ENCODE measurements at regions not wholly inside any gene's neighbourhood (a gene's known extent, or its start where the extent isn't known, plus 50 kb on each side); places are given as distances from the start of the nearest gene placed in this dataset.

DNA sequence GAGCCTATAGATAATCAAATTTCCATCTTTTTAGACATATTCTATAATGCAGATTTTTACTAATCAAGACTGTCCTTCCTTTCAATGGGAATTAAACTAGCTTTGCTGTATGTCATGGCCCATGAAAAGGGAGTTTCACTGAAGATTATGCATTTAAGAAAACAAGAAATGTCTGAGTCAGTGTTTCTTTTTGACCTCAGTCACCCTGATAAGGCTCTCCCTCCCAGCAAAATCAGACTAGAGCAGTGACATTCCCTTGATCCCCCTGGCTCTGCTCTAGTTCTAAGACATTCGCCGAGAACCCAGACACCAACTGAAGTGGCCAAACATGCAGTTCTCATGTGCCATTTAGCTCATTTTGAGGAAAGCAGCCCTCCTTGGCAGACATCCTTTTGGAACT, 442.0 kb downstream of the ACTL7B start:
- Histone ChIP-seq H3K4me2 (ENCODE audit: low read length) (no peak overlapping the region), H2AFZ (ENCODE audit: low read length) (no peak overlapping the region), H3K4me1 (ENCODE audit: insufficient read depth, low read length, severe bottlenecking) (no peaks in the 10 kb centered on the region), H3K9ac (ENCODE audit: low read length) (no peak overlapping the region), H3K9me3 (ENCODE audit: low read length) (no peaks in the 10 kb centered on the region), H3K79me2 (ENCODE audit: insufficient read depth, low read length) (no peaks in the 10 kb centered on the region), H3K36me3 (ENCODE audit: insufficient read depth, low read length) (no peaks in the 10 kb centered on the region), H3K27ac (ENCODE audit: low read depth, low read length, poor library complexity, severe bottlenecking) (no peak overlapping the region), H3K9me2 (ENCODE audit: low read depth, low read length) (no peaks in the 10 kb centered on the region), H3K27me3 (ENCODE audit: insufficient read depth, low read length) (no peaks in the 10 kb centered on the region), H4K20me1 (ENCODE audit: insufficient read depth, low read length) (no peaks in the 10 kb centered on the region), H3K4me3 (ENCODE audit: low read depth, low read length, poor library complexity, severe bottlenecking) (no peak overlapping the region), H3F3A (ENCODE audit: insufficient read depth, low read length) (no peaks in the 10 kb centered on the region)
- TF ChIP-seq, protein P1, sequence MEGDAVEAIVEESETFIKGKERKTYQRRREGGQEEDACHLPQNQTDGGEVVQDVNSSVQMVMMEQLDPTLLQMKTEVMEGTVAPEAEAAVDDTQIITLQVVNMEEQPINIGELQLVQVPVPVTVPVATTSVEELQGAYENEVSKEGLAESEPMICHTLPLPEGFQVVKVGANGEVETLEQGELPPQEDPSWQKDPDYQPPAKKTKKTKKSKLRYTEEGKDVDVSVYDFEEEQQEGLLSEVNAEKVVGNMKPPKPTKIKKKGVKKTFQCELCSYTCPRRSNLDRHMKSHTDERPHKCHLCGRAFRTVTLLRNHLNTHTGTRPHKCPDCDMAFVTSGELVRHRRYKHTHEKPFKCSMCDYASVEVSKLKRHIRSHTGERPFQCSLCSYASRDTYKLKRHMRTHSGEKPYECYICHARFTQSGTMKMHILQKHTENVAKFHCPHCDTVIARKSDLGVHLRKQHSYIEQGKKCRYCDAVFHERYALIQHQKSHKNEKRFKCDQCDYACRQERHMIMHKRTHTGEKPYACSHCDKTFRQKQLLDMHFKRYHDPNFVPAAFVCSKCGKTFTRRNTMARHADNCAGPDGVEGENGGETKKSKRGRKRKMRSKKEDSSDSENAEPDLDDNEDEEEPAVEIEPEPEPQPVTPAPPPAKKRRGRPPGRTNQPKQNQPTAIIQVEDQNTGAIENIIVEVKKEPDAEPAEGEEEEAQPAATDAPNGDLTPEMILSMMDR (IDR thresholded peaks at IDR 0.05; ENCODE audit: low read length), result no peak
- TF ChIP-seq EZH2 (IDR thresholded peaks at IDR 0.05; ENCODE audit: borderline replicate concordance, low read length), result no peak

DNA sequence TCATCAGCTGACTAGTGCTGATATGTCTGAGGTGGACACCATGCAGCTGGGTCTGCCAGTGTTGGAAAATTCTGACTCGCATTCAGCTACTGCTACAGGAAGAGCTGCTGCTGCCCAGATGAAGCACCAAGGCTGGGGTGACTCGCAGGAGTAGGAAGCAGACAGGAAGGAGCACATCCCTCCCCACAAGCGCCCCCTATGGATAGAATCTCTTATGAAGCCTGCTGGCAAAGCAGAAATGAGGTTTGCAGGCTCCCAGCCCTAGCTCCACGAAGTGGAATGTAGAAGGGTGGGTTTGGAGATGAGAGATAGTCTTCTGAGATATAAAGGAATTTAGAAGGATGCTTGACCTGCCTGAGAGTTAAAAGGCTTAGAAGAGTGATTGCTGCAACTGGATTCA, 443.0 kb downstream of the ACTL7B start:
- TF ChIP-seq, protein P1 (IDR thresholded peaks at IDR 0.05; ENCODE audit: low read length), result peak; percentile 19; the same call in 1 of the 2 replicates
- no peak for TF ChIP-seq EZH2 (IDR thresholded peaks at IDR 0.05; ENCODE audit: borderline replicate concordance, low read length)

DNA sequence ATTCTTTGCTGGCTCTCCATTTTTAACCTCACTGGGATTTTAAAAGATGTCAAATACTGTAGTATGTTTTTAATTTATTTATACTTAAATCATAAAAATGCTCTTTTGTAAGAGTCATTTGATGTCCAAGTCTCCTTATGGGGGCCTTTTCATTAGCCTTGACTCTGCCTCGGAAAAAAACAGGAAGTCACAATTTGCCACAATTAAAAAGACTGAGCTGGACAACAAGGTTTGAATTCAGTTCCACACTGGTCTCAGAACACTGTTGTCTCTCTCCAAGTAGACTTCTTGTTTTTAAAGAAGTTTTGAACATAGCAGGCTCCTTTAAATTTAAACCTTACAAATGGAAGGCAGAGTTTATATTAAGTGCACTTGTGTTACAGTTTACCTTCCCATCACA, 444.2 kb downstream of the ACTL7B start:
- Histone ChIP-seq H3K4me1 (ENCODE audit: insufficient read depth, low read length, severe bottlenecking) (no peaks in the 10 kb centered on the region), H3K27me3 (ENCODE audit: insufficient read depth, low read length) (no peaks in the 10 kb centered on the region), H3K27ac (ENCODE audit: low read depth, low read length, poor library complexity, severe bottlenecking) (no peak overlapping the region), H3K9me2 (ENCODE audit: low read depth, low read length) (no peaks in the 10 kb centered on the region), H3K4me2 (ENCODE audit: low read length) (no peak overlapping the region), H2AFZ (ENCODE audit: low read length) (no peak overlapping the region), H3K79me2 (ENCODE audit: insufficient read depth, low read length) (no peaks in the 10 kb centered on the region), H3K9ac (ENCODE audit: low read length) (no peak overlapping the region), H3F3A (ENCODE audit: insufficient read depth, low read length) (no peaks in the 10 kb centered on the region), H3K36me3 (ENCODE audit: insufficient read depth, low read length) (no peaks in the 10 kb centered on the region), H3K9me3 (ENCODE audit: low read length) (no peaks in the 10 kb centered on the region), H4K20me1 (ENCODE audit: insufficient read depth, low read length) (no peaks in the 10 kb centered on the region), H3K4me3 (ENCODE audit: low read depth, low read length, poor library complexity, severe bottlenecking) (no peak overlapping the region)
- TF ChIP-seq, protein P1 (IDR thresholded peaks at IDR 0.05; ENCODE audit: low read length), result no peak
- no peak for TF ChIP-seq EZH2 (IDR thresholded peaks at IDR 0.05; ENCODE audit: borderline replicate concordance, low read length)

More for the DNA sequence above, 443.0 kb downstream of the ACTL7B start:
- H3K9me2 ChIP-seq (ENCODE audit: low read depth, low read length), result no peaks in the 10 kb centered on the region
- no peak overlapping the region for H3K4me3 ChIP-seq (ENCODE audit: low read depth, low read length, poor library complexity, severe bottlenecking)
- H3K27me3 ChIP-seq (ENCODE audit: insufficient read depth, low read length), result no peaks in the 10 kb centered on the region
- no peaks in the 10 kb centered on the region for H3K79me2 ChIP-seq (ENCODE audit: insufficient read depth, low read length)
- no peak overlapping the region for H3K27ac ChIP-seq (ENCODE audit: low read depth, low read length, poor library complexity, severe bottlenecking)
- no peaks in the 10 kb centered on the region for H3K9me3 ChIP-seq (ENCODE audit: low read length)
- no peak overlapping the region for H3K4me2 ChIP-seq (ENCODE audit: low read length)
- no peak overlapping the region for H2AFZ ChIP-seq (ENCODE audit: low read length)
- H3K36me3 ChIP-seq (ENCODE audit: insufficient read depth, low read length), result no peaks in the 10 kb centered on the region
- H3K4me1 ChIP-seq (ENCODE audit: insufficient read depth, low read length, severe bottlenecking), result no peaks in the 10 kb centered on the region
- no peak overlapping the region for H3K9ac ChIP-seq (ENCODE audit: low read length)
- H4K20me1 ChIP-seq (ENCODE audit: insufficient read depth, low read length), result no peaks in the 10 kb centered on the region
- no peaks in the 10 kb centered on the region for H3F3A ChIP-seq (ENCODE audit: insufficient read depth, low read length)

All from OCI-LY1 (cell line).